Kasumi-1 (cell line): ENCODE measurements at regions not wholly inside any gene's neighbourhood (a gene's known extent, or its start where the extent isn't known, plus 50 kb on each side); places are given as distances from the start of the nearest gene placed in this dataset.

Source experiments
- DNase-seq, 2 experiments: peaks; one replicate each; lab custom pipeline; 2025; lab: John Stamatoyannopoulos, UW

DNA sequence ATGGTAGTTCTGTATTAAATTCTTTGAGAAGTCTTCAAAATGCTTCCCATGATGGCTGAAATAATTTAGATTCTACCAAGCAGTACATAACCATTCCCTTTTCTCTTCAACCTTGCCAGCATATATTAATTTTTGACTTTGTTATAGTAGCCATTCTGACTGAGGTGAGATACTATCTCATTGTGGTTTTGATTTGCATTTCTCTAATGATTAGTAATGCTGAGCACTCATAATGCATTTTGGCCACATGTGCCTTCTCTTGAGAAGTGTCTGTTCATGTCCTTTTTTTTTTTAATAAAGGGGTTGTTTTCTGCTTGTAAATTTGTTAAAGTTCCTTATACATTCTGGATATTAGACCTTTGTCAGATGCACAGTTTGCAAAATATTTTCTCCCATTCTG is 173.9 kb downstream of the CALCRL start:
- DNase-seq, result no peak

DNA sequence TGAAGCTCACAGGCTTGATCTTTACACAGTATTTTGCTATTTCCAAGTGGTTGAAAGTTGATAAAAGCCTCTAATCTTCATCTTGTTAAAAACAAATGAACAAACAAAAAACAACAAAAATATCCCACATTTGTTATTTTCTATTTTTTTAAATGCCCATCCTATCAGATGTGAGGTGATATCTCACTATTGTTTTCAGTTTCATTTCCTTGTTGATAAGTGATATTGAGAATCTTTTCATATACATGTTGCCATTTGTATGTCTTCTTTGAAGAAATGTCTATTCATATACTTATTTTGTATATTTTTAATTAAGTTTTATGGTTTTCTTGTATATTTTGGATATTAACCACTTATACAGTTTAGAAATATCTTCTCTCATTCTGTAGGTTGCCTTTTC is 175.8 kb downstream of the CALCRL start:
- DNase-seq, result no peak

DNA sequence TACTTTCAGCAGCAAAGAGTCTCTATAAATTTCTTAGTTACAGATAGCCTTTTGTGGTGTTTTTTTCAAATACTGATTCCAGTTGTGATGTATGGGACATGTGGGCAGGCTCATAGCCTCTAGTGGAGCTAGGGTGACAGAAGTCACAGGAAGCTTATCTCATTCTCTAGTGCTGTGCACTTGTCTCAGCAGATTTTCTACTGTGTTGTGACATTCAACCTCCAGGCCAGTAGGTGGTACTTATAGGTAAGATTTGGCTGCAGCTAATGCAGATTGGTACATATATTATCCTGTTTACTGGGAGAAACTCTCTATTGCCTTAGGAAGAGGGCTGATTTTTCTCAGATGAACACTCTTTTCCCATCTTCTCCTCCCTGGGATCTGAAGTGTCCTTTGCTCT is 176.2 kb downstream of the CALCRL start:
- DNase-seq, result no peak

DNA sequence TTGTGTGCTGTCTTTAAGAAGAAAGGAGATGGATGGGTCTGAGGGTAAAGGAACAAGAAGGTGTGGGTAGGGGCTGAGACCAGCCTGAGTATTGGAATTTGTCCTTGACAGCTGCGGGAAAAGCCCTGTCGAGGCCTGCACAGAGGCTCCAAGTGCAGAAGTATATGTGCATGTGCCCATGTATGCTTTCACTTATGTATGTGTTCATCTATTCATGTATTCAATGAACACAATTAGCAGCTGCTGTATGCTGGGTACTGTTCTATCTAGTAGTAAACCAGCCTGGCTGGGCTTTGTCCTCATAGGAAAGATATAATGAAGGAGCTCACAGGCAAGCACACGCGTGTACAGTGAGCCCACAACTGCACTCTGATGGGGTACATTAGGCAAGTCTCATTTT is 181.4 kb downstream of the CALCRL start:
- no peak for DNase-seq

DNA sequence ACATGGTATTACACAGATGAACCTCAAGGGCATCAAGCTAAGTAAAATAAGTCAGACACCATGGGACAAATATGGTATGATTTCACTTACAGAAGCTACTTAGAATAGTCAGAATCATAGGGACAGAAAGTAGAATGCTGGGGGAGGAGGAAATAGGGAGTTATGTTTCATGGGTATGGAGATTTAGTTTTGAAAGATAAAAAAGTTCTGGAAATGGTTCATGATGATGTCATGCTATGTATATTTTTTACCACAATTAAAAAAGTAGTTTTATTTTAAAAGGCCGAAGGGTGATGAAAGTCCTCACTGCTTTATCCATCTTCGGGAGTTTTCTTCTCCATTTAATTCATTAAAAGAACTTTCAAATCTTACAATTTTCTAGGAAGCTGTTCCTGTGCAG is 181.9 kb downstream of the CALCRL start:
- no peak for DNase-seq

DNA sequence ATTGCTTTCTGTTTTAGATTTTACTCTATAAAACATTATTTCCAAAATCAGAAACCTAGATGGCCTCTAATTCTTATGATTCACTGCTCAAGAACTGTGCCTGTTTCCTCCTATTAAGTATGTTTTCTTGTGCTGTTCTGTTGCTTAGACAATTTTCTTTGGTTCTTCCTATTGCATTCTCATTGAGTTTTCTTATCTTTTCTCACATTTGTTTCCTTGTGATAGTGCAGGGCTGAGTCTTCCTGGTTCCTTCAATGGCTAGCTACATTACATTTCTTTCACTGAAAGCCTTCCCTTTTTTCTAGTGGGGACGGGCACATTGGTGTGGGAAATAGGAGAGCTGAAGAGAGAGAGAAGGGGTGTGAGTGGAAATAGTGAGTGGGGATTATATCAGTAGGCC is 183.4 kb downstream of the CALCRL start:
- no peak for DNase-seq

DNA sequence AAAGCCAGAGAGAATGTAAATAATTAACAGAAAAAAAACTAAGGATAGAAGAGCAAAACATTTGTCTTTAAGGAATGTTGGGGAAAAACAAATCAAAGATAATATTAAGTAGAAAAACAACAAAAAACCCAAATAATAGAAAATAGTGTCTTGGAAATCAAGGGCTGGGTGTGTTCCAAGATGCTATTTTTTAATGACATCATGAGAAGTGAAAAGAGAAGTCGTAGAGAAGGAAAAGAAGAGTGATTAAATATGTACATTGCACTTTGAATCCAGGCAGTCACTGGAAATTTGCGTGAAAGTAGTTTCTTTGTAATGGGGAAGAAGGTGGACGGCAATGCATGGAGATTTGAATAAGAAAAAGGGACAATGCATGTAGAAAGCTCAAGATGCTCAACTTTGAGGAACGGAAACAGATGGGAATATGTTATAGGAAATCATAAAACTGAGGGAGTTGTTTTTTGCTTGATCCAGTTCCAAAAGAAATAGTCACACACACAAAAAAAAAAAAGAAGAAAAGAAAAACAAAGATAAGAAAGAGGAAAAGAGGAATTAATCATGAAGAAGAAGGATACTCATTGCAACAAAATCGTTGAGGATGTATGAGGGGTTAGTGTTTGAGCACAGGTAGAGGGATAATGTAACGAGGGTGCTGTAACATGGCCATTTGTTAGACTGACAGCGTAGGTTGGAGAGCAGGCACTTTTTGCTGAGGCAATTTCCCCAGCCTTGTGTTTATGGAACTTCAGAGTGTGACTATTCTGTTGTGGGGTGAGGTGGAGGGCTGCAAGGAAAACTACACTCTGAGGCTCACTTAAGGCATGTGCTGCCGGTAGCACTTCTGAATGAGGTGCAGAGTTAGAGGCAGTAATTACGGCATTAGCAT is 184.1 kb downstream of the CALCRL start:
- no peak for DNase-seq

DNA sequence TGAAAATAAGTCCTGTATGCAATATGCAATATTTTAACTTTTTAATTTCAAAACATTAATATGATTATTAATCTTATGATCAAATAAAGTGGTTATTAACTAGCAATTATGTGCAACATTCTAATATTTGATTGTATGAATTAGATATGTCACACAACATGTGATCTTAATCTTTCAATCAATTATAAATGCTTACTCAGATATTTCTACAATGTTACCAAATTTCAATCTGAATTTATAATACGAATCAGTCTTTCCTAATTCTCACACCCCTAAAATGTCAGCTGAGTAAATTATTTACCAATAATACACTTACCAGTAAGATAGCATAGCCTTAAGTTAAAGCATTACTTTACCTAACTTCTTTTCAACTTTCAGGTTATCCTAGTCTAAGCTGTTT is 186.3 kb downstream of the CALCRL start:
- no peak for DNase-seq

DNA sequence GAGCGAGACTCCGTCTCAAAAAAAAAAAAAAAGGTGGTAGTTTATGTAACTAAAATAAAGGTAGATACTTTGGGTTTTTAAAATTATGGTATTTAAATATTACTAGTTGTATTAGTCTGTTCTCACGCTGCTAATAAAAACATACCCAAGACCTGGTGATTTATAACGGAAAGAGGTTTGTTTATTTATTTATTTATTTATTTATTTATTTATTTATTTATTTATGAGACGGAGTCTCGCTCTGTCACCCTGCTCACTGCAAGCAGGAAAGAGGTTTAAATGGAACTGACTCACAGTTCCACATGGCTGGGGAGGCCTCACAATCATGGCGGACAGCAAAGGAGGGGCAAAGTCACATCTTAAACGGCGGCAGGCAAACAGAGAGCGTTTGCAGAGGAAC is 196.0 kb downstream of the CALCRL start:
- no peak for DNase-seq

DNA sequence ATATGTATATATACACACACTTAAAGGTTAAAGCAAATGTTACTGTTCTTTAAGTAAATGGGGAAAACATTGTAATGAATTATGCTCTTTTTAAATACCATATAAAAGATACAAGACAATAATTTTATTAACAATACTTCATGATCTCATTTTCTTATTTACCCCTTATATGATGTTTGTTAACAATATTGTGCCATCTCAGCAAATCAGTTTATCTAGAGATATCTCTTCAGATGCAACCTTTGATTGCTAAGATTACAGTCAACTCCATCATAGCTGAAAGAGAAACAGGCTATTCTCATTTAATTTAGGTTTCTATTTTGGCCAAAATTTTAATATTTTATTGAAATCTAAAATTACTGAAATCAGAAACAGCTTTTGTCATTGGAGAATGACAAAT is 197.9 kb downstream of the CALCRL start:
- DNase-seq, result no peak

DNA sequence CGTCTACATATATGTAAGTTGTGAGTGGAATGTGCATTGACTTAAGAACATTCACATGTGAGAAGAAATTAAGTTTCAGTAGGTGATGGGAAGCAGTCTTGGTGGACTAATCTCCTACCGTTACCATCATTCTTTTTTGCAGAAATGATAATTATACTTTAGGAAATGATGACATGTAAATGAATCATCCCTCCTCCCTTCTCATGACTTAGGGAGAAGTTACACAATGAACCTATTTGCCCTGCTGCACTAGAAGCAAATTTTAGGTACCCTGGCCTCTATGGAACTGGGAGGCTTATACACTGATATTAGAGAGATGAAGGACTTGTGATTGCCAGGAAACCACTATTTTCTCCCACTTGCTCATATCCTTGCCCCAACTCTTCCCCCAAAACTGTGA is 214.2 kb downstream of the CALCRL start:
- DNase-seq, result no peak

DNA sequence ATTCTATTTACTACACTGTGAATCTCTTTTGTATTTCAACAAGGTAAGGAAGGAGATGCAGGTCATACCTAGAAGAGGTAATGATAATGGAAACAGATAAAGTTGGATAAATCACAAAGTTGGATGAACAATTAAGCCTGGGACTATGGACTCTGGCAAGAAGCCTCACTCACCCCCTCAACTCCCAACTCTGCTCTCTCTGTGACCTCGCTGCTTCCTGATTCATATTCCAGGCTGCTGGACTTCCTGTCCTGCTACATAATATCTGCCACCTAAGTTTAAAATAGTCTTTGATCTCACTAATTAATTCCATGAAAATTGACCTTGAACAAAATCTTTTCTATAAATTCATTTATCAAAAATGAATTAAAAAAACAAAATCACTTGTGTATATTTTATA is 215.3 kb downstream of the CALCRL start:
- DNase-seq, result no peak

DNA sequence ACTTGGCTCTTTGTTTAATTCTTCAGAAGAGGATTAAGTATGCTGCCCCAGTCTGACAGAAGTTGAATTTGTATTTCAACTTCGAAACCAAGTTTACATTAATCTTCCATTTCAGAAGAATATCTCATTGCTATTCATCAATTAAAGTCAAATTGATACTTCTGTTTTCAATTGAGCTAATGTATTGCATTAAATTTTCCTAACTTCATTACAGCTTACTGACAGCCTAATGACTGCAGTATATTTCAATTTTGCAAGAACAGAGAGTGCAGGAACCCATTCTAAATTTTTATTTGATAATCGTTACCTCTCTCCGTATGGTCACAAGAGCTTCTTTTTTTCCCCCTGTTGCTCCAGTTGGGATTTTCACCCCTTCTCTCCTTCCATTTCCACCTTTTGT is 218.0 kb downstream of the CALCRL start:
- DNase-seq, result no peak

DNA sequence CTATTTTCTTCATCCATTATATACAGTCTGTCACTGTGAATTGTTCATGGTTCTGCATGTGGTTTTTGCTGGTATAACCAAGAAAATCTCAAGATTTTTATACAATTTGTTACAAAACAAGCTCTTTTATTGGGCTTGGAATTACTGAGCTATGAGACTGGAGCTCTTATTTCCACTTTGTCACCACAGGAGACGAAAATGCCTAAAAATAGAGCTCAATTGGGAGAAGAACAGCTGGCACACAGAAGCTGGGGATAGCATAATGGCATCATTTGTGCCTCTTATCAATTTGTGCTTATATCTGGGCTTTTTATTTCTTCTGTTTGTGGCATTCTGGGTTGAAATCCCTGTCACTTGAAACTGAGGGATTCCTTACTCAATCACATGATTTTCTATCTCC is 219.1 kb downstream of the CALCRL start:
- DNase-seq, result no peak

DNA sequence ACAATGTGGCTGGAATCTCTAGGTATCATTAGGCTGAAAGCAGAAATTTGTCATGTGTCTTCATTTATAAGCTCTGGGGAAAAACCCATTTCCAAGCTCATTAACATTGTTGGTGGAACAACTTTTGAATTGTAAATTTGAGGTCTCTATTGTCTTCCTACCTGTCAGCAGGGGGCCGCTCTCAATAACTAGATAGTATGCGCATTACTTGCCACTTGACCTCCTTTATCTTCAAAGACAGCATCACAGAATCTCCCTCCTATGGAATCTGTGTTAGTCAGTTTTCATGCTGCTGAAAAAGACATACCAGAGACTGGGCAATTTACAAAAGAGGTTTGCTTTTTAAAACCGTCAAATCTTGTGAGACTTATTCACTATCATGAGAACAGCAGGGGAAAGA is 223.1 kb downstream of the CALCRL start:
- DNase-seq, result no peak

DNA sequence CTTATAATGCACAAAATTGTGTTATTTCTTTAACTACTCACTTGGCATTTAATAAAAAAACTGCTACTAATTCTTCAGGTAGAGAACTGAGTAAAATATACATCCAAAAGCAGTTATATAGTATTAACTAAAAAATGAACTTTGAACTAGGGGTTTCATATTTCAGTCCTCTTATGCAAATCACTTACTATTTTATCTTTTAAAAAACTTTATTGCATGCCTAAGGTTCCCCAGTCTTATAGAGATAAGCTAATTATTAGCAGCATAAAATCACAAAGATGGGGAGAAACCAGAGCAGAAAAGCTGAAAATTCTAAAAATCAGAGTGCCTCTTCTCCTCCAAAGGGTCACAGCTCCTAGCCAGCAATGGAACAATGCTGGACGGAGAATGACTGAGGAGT is 228.0 kb downstream of the CALCRL start:
- DNase-seq, result no peak

DNA sequence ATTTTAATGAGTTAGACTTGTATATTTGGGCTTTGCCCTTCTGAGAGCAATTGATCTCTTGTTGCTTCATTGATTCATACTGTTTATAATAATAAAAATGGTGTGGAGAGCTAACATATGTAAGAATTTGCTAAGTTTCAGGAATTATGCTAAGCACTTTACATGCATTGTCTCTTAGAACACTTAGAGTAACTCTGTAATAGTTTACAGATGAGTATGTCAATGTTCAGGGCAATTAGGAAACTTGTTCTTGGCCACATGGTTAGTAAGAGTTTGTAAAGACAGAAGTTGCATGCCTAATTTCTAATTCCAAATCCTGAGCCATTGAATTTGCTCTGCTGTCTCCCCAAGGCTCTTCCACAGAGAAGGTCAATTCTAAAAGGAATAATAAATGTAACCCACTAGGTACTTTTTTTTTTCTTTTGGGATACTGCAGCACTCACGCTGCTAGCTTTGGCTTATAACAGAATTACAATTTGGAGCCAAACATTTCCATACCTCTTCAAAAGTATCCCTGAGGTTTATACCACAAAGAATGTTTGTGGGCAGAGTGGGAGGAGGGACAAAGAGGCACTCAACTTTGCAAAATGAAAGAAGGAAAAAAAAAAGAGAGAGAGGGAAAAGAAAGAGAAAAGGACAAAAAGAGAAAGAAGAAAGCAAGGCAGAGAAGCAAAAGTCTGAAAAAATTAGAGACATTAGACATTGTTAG is 232.4 kb downstream of the CALCRL start:
- no peak for DNase-seq

DNA sequence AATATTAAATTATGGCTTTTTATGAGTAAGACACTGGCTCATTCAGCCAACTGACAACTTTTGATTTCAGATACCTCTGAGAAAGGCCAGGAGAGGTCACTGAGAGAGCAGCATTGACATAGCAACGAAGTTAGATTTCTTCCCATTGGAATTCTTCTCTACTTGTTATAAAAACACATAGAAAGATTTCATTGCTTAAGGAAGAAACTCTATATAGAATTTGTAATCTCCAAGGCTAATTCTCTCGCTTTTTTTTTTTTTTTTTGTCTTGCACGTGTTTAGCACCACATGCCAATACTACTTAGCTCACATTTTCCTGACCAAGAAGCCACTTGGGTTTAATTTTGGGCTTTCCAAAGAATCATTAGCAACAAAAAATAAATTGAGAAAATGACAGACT is 233.7 kb downstream of the CALCRL start:
- no peak for DNase-seq

DNA sequence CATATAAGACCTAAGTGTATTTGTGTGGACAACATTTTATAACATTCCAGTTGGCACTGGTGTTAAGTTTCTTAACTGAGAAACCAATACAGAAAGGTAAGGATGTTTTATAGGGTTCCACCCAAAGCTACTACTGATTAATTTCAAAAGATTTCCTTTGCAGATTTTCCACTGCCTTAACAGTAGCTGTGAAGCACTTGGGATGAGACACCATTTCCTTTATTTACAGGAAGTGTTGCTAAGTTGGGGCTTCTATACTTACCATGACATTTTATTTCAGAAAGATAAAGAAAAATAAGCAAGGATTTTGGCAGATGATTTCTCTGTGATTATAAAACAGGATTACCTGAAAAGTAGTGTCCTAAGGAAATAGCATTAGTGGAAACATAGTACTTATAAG is 234.3 kb downstream of the CALCRL start:
- DNase-seq, result no peak

DNA sequence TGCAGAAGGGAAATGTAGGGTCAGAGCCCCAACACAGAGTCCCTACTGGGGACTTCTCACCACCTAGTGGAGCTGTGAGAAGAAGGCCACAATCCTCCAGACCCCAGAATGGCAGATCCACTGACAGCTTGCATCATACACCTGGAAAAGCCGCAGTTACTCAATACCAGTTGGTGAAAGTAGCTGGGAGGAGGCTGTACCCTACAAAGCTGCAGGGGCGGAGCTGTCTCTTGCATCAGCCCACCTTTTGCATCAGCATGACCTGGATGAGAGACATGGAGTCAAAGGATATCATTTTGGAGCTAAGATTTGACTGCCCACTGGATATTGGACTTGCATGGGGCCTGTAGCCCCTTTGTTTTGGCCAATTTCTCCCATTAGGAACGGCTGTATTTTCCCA is 237.3 kb downstream of the CALCRL start:
- DNase-seq, result no peak

DNA sequence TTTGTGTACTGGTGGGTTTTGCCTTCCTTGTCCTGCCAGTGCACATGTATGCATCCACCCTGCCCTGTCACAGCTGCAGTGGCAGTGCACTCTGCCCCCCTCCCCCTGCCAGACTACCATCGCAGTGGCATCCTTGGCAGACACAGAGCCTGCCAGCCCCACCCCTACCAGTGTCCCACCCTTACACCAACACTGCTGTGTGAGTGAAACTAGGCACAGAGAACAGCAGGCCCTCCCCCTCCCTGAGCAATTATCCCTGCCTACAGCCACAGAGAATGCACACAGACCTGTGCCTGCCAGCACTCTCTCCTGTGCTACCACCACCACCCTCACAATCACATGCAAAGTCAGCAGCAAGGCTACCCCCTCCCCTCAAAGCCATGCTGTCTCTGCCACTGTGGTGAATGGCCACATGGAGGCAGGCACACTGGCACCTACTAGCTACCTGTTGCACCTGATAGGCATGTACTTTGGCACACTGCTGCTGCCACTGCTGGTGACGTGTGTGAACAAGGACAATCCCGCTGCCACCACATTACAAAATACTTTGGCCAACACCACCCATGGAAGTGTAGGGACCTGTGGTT is 239.8 kb downstream of the CALCRL start:
- no peak for DNase-seq

DNA sequence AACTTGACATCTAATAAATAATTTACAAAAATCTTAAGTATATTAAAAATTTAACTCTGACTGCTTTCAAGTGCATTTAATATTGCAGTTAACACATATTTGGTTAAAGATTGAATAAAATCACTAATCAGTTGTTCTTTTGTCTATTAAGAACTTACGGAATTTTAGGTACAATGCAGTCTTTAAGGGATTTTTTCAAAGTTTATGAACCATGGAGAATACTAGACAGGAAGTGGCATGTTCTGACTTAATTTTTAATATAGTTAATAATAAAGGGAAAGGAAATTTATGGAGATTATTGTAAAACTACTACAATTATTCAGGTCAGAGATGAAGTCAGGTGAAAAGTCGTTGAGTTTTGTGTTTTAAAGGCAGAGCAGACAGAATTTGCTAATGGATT is 240.9 kb downstream of the CALCRL start:
- DNase-seq, result no peak

DNA sequence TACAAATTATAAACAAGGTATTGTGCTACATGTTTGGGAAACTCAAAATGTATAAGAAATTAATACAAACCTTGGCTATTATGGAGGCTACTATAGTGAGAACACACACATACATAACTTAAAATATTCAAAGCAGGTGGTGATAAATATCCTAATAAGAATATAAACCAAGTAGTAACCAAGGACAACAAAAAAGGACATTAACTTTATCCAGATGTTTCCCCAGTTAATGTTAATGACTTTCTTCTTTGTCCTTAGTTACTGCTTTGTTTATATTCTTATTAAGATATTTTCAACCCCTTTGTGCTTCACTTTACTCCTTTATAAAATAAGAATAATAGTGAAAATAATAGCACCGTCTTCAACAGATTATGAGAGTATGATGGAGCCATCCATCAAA is 241.6 kb downstream of the CALCRL start:
- DNase-seq, result no peak
